Endothelial cell of umbilical vein (primary cell): ENCODE measurements at regions not wholly inside any gene's neighbourhood (a gene's known extent, or its start where the extent isn't known, plus 50 kb on each side); places are given as distances from the start of the nearest gene placed in this dataset.

ENCODE experiments used
- BruUV-seq: library from RNA; stranded (reverse); fragments of 400-500 nt; replicated peaks from 2 replicates; lab custom pipeline; 2021; lab: Mats Ljungman, UMichigan
- CTCF ChIA-PET: fragments of 300-600, 350-600 bp; sonication (Branson Sonifier 250); formaldehyde crosslinking; loops from one replicate; lab custom pipeline; 2021; ENCODE audit warnings: antibody characterized with exemption, inconsistent platforms; lab: Charles Lee
- POLR2A ChIA-PET: fragments of 300-600, 350-600 bp; sonication (Branson Sonifier 250); formaldehyde crosslinking; loops from one replicate; lab custom pipeline; 2021; ENCODE audit warnings: antibody characterized with exemption, inconsistent platforms; lab: Charles Lee
- DNase-seq: peaks from one replicate; pipeline ENCODE4 v3.0.0-alpha.2; 2011; ENCODE audit warnings: low read depth, low spot score
- FAIRE-seq: peaks from 2 replicates; lab custom pipeline; 2011; peaks lifted over from hg19 to GRCh38; lab: Jason Lieb, UNC
- H2AFZ ChIP-seq: 2 replicates; pipeline ENCODE4 v1.6.0; 2012; ENCODE audit warnings: low read depth, low read length, control low read depth, inconsistent platforms
- H3K27ac ChIP-seq: 2 replicates; pipeline ENCODE4 v1.5.1; 2011; ENCODE audit warnings: low read depth, mild to moderate bottlenecking, control low read depth, low read length, moderate library complexity; ENCODE audit not compliant: insufficient read depth
- H3K27me3 ChIP-seq, 2 experiments: 2 replicates each; pipeline versions ENCODE4 v1.6.0 to v1.6.1; 2011; ENCODE audit warnings: low read length in 2 of 2, mixed read lengths in 1 of 2; ENCODE audit not compliant: control insufficient read depth in 2 of 2, insufficient read depth in 2 of 2
- H3K36me3 ChIP-seq, 2 experiments: 2 replicates in 1 of 2; 3 replicates in 1 of 2; pipeline ENCODE4 v1.5.1; 2011; ENCODE audit warnings: low read length in 2 of 2, mild to moderate bottlenecking in 1 of 2, moderate library complexity in 1 of 2; ENCODE audit not compliant: control insufficient read depth in 2 of 2, insufficient read depth in 2 of 2; ENCODE audit errors: extremely low read depth in 1 of 2
- H3K4me1 ChIP-seq: 3 replicates; pipeline ENCODE4 v1.5.1; 2011; ENCODE audit warnings: mild to moderate bottlenecking, low read length; ENCODE audit not compliant: control insufficient read depth, insufficient read depth; ENCODE audit errors: extremely low read depth
- H3K4me2 ChIP-seq: 2 replicates; pipeline ENCODE4 v1.6.1; 2011; ENCODE audit warnings: low read length, control low read depth, mixed read lengths; ENCODE audit not compliant: insufficient read depth
- H3K4me3 ChIP-seq, 3 experiments: fragments of 200-600 bp in 1 of 3; sonication (generic), shearing (Covaris generic) in 1 of 3; replicated peaks in 1 of 3; 2 replicates each; pipeline ENCODE4 v1.5.1; 2011 to 2016; ENCODE audit warnings: control low read depth in 3 of 3, low read length in 3 of 3, mild to moderate bottlenecking in 2 of 3, inconsistent platforms in 1 of 3, low read depth in 1 of 3, moderate library complexity in 1 of 3; ENCODE audit not compliant: insufficient read depth in 1 of 3
- H3K79me2 ChIP-seq: 2 replicates; pipeline ENCODE4 v1.6.0; 2012; ENCODE audit warnings: low read length, inconsistent platforms; ENCODE audit not compliant: control insufficient read depth, insufficient read depth
- H3K9ac ChIP-seq: replicated peaks from 2 replicates; pipeline ENCODE3; 2011; ENCODE audit warnings: low read length, control low read depth; ENCODE audit not compliant: insufficient read depth; ENCODE audit errors: extremely low read depth
- H3K9me1 ChIP-seq: replicated peaks from 3 replicates; pipeline ENCODE4 v1.6.0; 2011; ENCODE audit warnings: mild to moderate bottlenecking, low read length; ENCODE audit not compliant: control insufficient read depth, insufficient read depth; ENCODE audit errors: extremely low read depth
- H3K9me3 ChIP-seq: replicated peaks from 2 replicates; pipeline ENCODE4 v1.5.1; 2012; ENCODE audit warnings: low read length, inconsistent platforms; ENCODE audit not compliant: control insufficient read depth, insufficient read depth
- H4K20me1 ChIP-seq: replicated peaks from 2 replicates; pipeline ENCODE3; 2011; ENCODE audit warnings: mild to moderate bottlenecking, low read length; ENCODE audit not compliant: control insufficient read depth, insufficient read depth; ENCODE audit errors: extremely low read depth
- EZH2 ChIP-seq: IDR thresholded peaks from 2 replicates; pipeline ENCODE4 v1.6.1; 2012; ENCODE audit warnings: borderline replicate concordance, low read depth, mild to moderate bottlenecking, moderate library complexity, low read length, inconsistent platforms; ENCODE audit not compliant: severe bottlenecking
- FOS ChIP-seq: IDR thresholded peaks from 2 replicates; pipeline ENCODE4 v1.6.1; 2011; ENCODE audit warnings: mild to moderate bottlenecking, low read length, moderate library complexity, borderline replicate concordance; ENCODE audit not compliant: insufficient read depth
- GATA2 ChIP-seq: IDR thresholded peaks from 2 replicates; pipeline ENCODE4 v1.7.0; 2011; ENCODE audit warnings: low read depth, mild to moderate bottlenecking, moderate library complexity, mixed read lengths, low read length; ENCODE audit not compliant: insufficient read length, insufficient read depth
- JUN ChIP-seq: IDR thresholded peaks from 2 replicates; pipeline ENCODE4 v1.6.1; 2011; ENCODE audit warnings: borderline replicate concordance, low read depth; ENCODE audit not compliant: insufficient read length, insufficient read depth
- MAX ChIP-seq: IDR thresholded peaks from 2 replicates; pipeline ENCODE4 v1.6.1; 2011; ENCODE audit not compliant: insufficient read depth, insufficient read length
- MYC ChIP-seq: IDR thresholded peaks from one replicate; pipeline ENCODE4 v1.6.1; 2011; ENCODE audit warnings: mild to moderate bottlenecking, low read depth, low read length
- POLR2A ChIP-seq: IDR thresholded peaks from 2 replicates; pipeline ENCODE4 v1.6.1; 2012; ENCODE audit warnings: low read depth, mild to moderate bottlenecking, control low read depth, low read length
- POLR2AphosphoS5 ChIP-seq: IDR thresholded peaks from 2 replicates; pipeline ENCODE4 v1.6.1; 2012; ENCODE audit warnings: low read depth, mild to moderate bottlenecking, control low read depth, low read length, moderate library complexity; ENCODE audit not compliant: insufficient read depth
- dilution Hi-C: fragments of 300-500 bp; cut with MboI; formaldehyde crosslinking; loops from one replicate; pipeline ENCODE4 v1.15.0; 2019; ENCODE audit warnings: low sequenced_read_pairs; ENCODE audit not compliant: extremely low pct_ligation_motif_present
- intact Hi-C: fragments of 100-400 bp; cut with micrococcal nuclease; formaldehyde crosslinking; loops from one replicate; pipeline ENCODE4 v1.10.0; 2022
- TF ChIP-seq, protein P1 (sequence below), 2 donors: IDR thresholded peaks; 1 replicate in 1 of 2; 2 replicates in 1 of 2; pipeline ENCODE4 v1.5.1; 2011; ENCODE audit warnings: low read length in 2 of 2, mild to moderate bottlenecking in 2 of 2, moderate library complexity in 2 of 2, control low read depth in 1 of 2, inconsistent platforms in 1 of 2, low read depth in 1 of 2; ENCODE audit not compliant: insufficient read depth in 1 of 2; ENCODE audit errors: extremely low read depth in 1 of 2

DNA sequence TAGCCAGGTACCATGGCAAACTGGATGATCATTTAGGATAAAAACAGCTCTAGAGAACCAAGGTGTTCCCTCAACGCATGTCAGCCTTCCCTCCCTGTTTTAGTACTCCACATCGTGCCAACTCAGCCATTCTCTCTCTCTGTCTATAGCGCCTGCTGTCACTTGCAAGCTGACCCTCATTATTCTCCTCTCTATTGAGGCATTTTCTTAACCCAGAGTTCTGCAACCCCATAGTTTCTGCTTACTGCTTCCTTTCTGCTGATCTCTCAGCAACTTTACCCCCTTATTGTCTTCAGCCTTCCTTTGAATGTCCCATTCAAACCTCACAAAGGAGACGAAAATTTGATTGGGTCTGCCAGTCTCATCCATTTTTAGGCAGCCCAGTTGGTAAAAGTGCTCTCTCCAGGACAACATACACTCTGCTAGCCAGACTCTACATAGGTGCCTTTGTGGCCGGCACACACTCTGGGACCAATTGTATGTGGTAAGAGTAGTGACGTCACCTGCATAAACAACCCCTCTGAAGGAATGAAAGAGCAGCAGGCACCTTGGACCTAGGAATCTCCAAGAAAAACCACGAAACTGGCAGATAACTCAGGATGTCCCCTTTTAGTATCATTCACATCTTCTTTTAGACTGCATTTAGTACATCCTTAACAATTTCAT lies 367.2 kb upstream of the KCNH7 start:
- no peaks in the 10 kb centered on the region for H4K20me1 ChIP-seq
- dilution Hi-C loops, result no loop called here
- H3K4me1 ChIP-seq, result no peaks in the 10 kb centered on the region
- CTCF ChIA-PET, result interaction anchor here (1.0 kb wide), 1 partner anchor 23 kb away, joined by 3 read pairs; no protein-coding TSS in a partner anchor
- TF ChIP-seq GATA2 (no peak), POLR2AphosphoS5 (no peak), JUN (no peak), EZH2 (no peak), MYC (no peak), POLR2A (no peak), FOS (no peak), MAX (no peak)
- TF ChIP-seq, protein P1, sequence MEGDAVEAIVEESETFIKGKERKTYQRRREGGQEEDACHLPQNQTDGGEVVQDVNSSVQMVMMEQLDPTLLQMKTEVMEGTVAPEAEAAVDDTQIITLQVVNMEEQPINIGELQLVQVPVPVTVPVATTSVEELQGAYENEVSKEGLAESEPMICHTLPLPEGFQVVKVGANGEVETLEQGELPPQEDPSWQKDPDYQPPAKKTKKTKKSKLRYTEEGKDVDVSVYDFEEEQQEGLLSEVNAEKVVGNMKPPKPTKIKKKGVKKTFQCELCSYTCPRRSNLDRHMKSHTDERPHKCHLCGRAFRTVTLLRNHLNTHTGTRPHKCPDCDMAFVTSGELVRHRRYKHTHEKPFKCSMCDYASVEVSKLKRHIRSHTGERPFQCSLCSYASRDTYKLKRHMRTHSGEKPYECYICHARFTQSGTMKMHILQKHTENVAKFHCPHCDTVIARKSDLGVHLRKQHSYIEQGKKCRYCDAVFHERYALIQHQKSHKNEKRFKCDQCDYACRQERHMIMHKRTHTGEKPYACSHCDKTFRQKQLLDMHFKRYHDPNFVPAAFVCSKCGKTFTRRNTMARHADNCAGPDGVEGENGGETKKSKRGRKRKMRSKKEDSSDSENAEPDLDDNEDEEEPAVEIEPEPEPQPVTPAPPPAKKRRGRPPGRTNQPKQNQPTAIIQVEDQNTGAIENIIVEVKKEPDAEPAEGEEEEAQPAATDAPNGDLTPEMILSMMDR (IDR thresholded peaks at IDR 0.05; ENCODE audit: extremely low read depth in 1 of 2, insufficient read depth in 1 of 2, low read depth in 1 of 2, low read length in 2 of 2), result no peak
- intact Hi-C loops, result no loop called here
- H3K4me2 ChIP-seq, result no peak overlapping the region
- H2AFZ ChIP-seq, result no peak overlapping the region
- H3K9me3 ChIP-seq, result no peaks in the 10 kb centered on the region
- H3K9me1 ChIP-seq, result no peaks in the 10 kb centered on the region
- no peak overlapping the region for H3K4me3 ChIP-seq
- no peaks in the 10 kb centered on the region for H3K36me3 ChIP-seq
- no peak overlapping the region for H3K27ac ChIP-seq
- H3K79me2 ChIP-seq, result no peaks in the 10 kb centered on the region
- no peak overlapping the region for H3K9ac ChIP-seq
- POLR2A ChIA-PET, result no interaction called here
- no TSS peak for BruUV-seq
- no peak for DNase-seq
- peaks cover 0 to 3% of the 10 kb centered on the region in 2 experiments for H3K27me3 ChIP-seq
- FAIRE-seq, result no peak
